ENCODE measurements at regions not wholly inside any gene's neighbourhood (a gene's known extent, or its start where the extent isn't known, plus 50 kb on each side); places are given as distances from the start of the nearest gene placed in this dataset.

DNA sequence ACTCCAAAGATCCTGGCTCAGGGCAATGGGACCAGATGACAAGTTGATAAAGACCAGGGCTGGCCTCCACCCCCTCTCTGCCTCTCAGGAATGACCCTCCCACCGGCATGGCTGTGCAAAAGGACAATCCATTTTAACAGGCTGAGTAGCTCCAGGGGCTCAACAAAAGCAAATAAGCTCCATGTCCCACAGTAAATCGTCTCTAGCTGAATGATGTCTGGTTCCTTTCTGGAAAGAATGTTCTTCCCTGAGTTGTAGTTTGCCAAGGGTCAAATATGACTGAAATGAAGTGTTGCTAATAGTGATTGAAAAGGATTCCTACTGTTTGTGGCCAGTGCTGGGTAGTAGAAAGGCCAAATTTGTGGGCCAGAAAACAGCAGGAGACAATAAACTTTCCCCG is 434.4 kb upstream of the ETAA1 start:
- DNase-seq (ENCODE audit: low spot score) = no peak

DNA sequence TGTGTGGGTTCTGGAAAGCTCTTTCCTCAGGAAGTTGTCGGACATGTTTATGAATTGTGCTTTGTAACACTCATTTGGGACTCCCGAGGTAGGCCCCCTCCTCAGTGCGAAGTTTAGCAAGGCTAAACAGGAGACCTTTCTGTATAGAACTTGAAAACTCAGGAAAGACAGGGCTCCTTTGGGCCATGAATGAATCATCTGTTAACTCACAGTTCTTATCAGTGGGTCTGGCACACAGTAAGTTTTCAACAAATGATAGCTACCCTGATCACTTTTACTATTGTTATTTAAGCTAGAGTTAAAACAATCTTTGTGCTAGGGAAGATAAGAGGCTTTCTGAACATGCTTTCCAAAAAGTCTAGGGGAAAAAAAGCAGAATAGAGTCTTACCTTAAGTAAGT is 430.5 kb upstream of the ETAA1 start:
- peak; percentile 51 for DNase-seq (ENCODE audit: low spot score)

DNA sequence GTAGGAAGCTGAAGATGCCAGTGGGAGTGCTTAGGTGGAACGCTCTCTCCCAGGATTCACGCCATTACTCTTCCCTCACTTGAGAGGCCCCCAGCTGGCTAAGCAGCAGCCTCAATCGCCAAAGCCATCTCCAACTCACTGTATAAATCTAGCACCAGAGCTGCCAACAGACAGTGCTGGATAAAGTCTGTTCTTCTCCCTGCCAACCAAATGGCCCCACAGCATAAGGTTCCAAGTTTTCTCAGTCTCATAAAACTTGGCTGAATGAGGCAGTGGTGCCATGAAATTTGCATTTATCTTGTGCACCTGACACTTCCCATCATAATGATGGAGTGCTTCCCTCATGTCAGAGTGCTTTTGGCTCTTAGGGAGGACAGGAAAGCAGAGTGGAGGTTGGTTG is 428.2 kb upstream of the ETAA1 start:
- no peak for DNase-seq (ENCODE audit: low spot score)

DNA sequence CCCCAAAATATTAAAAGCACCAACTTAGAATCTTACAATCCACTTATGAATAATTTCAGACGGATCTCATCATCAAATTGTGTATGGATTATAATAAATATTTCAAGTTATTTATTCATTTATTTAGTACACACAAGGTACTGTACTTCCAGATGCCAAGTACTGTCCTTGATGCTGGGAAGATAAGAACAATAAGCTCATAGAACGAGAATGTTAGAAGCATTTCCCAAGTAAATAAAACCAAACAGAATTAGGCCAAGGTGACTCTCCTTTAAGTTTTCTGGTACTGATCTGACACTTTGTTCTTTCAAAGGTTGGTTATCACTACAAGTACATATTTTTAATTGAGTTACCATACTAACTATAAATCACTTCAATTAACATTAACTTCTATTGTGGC is 416.1 kb upstream of the ETAA1 start:
- DNase-seq (ENCODE audit: low spot score) = no peak

DNA sequence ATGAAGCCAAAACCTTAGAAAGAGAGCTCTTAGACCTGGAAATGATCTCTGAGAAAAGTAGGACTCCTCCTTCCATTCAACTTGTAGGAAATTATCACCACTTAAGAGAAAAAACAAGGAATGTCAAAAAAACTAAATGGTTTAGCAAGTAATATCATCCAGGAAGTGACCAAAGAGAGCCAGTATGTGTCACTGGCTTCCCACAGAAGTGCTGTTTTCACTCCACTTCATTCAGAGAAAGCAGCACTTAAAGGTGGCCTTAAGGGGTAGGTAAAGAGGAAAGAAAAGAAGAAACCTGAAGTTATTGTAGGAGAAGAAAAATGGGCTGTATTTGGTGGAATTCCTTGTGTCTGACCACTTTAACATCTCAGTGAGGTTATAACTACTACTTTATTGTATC is 414.4 kb upstream of the ETAA1 start:
- DNase-seq (ENCODE audit: low spot score) = no peak

DNA sequence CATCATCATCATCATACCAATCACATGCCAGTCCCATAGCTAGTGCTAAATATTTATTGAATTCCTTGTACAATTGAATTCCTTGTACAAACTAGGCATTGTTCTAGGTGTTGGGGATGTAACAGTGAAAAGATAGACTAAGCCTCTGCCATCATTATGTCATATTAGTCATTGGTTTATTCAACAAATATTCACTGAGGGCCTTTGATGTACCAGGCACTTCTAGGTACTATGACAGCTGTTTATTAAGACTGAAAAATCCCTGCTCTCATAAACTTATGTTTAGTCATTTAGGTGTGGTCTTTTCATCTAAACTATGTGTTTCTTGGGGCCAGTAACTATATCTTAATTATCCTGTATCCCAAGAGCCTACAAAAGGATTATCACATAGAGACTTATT is 412.3 kb upstream of the ETAA1 start:
- DNase-seq (ENCODE audit: low spot score) = no peak

DNA sequence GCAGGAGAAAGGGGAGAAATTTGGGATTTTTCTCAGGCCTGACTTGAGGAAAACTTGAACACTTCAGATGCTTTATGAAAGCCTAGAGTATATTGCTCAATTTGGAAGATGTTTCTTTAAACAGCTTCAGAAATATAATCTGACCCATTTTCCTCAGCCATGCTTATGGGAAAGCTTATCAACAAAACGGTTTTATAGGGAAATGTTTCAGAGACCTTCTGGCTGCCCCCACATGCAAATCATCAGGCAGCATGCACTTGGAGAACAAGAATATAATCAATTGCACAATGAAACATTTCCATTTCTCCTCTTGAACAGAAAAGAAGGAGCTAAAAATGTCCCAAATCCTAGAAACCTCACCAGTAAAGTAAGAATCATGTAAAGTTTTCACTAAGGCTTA is 411.2 kb upstream of the ETAA1 start:
- no peak for DNase-seq (ENCODE audit: low spot score)

DNA sequence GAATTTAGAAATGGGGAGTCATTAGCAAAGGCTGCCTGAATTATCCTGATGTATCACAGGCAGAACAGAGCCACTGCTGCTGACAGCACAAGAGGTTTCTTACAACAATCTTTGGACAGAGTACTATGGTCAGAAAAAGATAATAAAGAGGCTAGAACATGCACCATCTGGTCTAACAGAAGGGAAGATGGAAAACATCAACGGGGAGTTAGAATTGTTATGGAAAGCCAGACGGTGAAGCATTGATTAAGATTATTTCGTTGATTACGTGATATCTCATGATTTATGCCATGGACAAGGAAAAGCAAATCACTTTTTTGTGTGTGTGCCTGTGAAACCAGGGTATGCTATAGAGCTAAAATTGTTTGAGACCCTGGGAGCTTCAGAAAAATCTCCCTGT is 409.4 kb upstream of the ETAA1 start:
- DNase-seq (ENCODE audit: low spot score) = no peak

DNA sequence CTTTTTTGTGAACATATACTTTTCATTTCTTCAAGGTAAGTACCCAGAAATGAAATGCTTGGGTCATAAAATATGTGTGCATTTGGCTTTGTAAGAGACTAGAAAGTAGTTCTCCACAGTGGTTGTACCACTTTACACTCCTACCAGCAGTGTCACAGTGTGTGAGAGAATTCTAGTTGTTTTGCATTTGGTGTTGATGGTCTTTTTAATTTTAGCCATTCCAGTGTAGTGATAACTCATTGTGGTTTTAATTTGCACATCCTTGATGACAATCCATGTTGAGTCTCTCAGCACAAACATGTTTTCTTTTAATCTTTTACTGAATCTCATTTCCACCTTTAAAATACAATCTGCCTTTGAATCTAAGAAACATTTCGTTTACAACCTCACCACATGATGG is 402.5 kb upstream of the ETAA1 start:
- DNase-seq (ENCODE audit: low spot score) = no peak

DNA sequence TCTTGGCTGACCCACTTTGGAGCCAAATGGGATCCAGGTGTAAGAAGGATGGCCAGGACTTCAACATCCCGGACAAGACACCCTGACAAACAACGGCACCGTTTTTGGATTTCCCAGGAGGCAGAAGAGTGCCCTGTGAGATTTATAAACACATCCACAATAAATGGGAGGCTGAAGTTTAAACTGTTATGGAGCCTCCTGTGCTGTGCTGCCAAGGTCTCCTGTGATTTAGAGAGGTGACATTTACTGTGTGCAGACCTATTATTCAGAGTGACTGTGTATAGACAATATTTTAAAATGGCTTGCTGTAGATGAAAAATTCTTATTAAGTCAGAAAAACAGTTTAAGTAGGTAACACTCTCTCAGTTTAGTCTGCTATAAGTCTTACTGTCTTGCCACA is 401.5 kb upstream of the ETAA1 start:
- DNase-seq (ENCODE audit: low spot score) = no peak

DNA sequence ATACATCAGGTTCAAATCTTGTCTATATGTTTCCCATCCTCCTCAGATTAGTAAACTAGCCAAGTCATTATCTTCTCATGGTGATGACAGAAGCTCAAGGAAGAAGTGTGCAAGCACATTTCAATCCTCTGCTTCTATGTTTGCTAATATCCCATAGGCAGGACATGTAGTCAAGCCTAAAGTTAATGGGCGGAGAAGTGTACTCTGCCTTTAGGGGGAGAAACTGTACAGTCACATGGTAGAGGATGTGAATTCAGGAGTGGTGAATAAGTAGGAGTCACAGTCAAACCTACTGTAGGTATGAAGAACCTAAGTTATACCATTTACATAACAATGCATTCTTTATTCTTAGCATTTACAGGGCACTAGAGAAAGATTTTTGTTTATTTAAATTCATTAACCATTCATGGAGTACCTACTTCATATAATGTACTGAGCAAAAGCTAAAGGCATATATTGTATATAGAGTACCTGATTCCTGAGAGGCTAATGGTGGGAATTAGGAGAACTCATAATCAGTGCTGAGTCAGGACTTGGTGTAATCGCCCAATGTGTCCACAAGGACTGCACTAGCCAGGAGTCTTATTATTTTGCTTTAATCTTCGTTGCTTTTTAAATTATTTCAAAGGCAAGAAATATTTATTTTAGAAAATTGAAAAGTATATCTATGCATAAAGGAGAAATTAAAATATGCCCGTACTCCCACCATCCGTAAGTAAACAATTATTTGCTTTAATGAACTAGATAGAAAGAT is 394.3 kb upstream of the ETAA1 start:
- no peak for DNase-seq (ENCODE audit: low spot score)

DNA sequence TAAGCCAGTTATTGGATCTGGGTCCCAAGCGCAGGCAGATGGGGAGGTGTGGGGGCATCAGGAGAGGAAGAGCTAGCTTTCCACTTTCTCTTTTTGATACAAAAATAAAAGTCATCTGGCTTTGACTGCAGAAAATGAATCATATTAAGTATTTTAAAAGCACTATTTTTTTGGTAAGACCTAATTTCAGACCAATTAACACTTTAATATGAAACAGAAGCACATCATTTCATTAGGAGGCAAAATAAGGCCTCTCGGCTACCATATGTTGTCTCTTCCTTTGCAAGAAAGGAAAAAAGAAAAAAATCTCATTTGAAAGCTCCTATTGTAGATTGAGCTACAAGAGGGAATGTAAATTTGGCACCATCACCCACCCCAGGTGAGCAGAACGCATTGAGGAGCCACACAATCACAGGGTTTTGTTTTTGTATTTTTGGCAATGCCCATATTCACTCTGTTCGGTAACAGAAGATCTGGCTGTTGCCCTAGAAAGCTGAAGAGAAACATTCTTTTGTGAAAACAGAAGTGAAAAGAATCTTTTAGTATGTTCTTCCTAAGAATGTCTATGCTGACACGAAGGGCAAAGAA is 390.7 kb upstream of the ETAA1 start:
- DNase-seq (ENCODE audit: low spot score) = no peak

DNA sequence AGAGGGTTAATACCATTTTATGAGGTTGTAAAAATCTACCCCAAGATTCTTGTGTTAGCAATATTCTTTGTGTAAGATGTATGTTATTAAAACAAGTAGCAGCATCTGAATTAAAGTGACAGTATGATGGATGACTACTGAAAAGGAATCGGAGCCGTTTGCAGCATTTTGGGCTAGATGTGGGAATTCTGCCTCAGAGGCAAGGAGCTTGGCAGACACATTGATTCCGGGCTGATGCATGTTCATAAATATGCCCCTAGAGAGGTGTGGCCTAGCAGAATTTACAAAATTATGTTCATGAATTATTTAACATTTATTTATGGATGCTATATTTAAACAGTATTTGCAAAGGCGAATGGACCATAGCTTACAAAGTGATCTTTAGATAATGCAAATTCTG is 389.0 kb upstream of the ETAA1 start:
- no peak for DNase-seq (ENCODE audit: low spot score)

DNA sequence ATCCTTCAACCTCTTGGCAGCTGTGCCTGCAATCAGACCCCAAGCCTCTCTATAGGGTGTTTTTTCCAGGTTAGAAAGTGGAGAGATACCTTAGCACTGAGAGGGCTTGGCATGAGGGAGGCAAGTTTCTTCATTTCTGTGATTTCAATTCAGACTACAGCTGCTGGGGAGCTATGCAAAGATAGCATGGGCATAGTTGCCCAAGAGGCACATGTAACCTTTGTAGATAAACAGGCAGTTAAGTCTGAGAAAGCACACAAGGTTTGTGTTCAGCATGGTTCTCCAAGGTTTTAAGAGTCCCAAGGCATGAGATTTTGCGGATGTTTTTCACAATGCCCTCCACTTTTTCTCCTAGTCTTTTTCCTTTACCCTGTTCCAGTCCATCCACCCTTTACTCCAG is 385.0 kb upstream of the ETAA1 start:
- DNase-seq (ENCODE audit: low spot score) = no peak

DNA sequence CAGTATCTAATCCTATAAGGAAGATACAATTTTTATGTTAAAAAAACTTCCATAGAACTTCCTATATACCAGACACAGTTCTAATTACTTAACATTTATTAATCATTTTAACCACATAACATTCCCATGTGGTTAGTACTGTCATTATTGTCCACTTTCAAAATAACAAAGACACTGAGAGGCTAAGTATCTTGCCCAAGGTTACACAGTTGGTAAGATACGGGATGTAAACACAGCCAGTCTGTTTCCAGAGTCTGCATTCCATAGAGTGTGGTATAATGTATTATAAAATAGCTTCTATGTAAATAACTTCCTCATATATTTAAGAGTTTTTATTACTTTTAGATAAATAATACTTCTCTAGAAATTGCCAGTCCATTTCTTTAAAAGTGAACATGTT is 383.3 kb upstream of the ETAA1 start:
- DNase-seq (ENCODE audit: low spot score) = no peak

DNA sequence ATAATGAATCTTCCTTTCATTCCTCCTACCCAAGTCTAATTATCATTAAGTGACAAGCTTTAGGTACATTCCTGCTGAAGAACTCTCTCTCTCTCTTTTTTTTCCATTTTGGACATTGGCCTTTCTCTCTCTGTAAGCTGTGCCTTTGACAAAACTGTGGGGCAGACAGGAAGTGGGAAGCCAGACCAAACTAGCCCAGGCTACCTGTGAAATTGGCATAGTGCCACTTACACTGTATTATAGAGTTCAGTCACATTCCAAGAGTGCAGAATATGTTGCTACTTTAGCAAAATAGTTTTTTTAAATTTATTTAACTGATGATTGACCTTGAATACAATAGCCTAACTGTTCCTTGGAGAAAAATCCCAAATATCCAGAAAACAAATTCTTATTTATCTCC is 381.5 kb upstream of the ETAA1 start:
- DNase-seq (ENCODE audit: low spot score) = peak; percentile 19

DNA sequence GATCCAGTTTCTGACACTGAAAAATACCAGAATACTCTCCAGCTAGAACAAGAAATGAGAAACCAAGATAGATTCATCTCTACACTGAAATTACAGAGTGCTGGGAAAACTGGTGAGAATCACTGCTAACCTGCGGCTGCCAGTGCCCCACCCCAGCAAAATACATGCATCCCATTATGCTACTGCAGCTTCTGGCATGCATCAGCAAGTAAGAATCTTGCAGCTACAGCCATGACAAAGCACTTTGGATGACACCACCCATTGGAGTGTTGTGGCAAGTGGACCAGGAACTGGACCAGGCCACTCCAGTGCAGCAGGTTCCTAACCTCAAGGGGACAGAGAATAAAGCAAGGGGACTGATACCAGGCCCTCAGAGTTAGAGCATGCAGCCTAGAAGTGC is 378.8 kb upstream of the ETAA1 start:
- DNase-seq (ENCODE audit: low spot score) = no peak

DNA sequence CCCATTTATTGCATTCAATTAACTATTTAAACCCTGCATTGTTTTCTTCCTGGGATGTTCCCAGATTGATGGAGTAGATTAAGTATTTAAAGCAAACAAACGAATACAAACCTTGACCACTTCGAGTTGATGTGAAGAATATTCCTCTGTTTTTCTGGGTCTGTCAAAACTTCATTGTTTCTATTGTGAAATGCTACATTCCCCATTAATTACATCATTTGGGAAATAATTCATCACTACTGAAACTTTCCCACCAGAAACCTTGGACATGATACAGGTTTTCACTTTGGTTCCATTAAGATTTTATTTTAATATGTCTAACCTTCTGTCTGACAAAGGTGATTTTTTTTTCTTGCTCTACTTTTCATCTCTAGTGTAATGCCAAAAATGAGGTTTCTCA is 365.1 kb upstream of the ETAA1 start:
- no peak for DNase-seq (ENCODE audit: low spot score)

DNA sequence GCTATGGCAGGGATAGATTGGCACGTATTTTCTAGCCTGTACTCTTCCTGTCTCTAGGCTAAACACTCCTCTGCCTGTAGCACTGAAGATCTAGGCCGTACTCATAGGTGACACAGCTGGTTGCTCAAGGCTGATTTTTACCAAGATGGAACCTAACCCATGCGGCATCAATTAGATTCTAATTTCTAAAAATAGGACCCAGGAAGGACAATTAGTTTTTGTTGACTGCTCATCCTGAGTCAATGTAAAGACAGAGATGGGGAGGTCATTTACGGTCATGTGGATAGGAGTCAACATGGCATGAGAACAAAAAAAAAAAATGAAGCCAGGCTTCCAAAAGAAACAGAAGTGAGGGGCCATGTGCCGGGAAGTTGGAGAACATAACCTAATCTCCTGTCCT is 360.7 kb upstream of the ETAA1 start:
- peak; percentile 3 for DNase-seq (ENCODE audit: low spot score)

DNA sequence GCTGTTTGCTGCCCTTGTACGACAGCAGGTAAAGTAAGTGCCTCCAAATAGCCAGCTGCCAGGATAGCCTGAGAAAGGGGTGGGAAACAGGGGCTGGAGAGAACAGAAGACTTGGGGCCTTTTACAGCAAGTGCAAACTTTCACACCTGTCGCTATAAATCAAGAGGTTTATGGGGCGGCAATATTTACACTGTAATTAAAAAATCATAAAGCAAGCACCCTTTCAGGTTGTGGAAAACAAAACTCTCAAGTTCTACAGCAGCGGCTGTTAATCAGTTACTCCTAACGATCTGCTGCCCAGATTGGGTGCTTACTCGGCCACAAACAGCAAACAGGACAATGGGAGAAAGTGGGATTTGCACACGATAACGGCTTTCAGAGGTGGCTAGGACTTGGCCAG is 359.5 kb upstream of the ETAA1 start:
- no peak for DNase-seq (ENCODE audit: low spot score)

DNA sequence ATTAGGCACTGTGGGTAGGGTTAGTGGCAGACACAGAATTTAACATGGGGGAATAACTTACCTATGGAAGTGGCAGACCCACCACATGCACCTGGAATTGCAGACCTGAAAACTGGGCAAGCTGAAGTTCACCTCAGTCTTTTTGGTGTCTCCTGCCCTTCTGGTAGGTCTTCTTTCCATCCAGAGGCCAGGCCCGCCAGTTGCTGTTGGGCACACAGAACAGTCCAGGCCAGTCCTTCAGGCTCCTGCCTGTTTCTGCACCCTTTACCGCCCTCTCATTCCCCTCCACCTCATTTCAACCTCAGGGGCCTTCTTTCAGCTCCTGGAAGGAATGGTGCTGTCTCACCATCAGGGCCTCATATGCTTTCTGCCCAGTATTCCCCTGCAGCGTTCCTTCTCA is 358.9 kb upstream of the ETAA1 start:
- no peak for DNase-seq (ENCODE audit: low spot score)

DNA sequence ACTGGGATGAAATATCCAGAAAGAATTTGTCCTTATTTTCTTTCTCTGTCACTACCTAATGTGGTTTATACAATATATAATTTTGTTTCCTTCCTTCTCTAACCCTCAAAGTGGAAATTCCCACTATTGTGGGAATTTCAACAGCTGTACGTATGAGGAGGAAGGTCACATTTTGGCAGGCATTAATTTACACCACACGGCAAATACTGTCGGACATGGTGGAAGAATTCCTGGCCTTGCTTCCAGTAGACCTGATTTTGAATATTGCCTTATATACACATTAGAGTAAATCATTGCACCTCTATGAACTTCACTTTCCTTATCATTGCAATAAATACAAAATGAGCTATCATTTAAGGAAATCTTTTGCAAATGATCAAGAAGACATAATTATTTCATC is 358.1 kb upstream of the ETAA1 start:
- DNase-seq (ENCODE audit: low spot score) = no peak

DNA sequence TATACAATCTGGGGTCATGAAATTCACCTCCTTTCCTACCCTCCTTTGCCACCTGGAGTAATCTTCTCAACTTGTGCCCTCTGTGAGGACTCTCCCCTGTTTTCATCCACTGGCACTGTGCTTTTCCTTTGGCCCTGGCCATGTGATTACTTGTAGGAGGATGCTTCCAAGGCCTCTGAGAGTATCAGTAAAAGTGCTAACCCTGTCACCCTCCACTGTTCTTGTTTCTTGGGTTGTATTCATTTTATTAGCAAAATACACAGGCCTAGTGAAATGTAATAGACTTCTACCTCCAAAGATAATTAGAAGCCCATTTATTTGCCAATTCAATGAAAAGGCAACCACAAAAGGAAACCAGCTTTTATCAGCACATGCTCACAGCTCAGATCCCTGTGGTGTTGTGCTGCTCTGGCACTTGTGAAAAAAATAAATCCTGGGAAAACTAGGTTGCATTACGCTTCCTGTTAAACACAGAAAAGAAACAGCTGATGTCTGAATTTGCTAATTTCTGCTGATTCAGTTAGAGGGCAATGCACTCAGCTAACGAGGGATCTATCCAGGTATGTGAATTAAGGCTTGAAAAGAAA is 357.5 kb upstream of the ETAA1 start:
- no peak for DNase-seq (ENCODE audit: low spot score)

DNA sequence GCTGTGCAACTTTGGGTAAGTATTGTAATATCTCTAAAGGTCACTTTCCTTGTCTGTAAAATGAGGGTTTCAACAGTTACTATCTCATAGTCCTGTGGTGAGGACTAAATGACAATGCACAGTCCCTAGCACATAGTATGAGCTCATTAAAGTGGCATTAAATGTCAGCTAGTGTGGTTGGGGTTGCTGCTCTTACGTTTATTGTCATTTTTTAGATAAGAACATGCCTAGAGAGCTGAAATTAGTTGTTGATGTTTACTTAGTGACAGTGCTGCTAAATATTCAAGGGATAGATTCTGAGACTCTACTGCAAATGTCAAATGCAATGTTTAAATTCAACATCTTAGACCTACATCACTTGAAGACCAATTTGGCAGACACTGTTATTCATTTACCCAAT is 356.1 kb upstream of the ETAA1 start:
- DNase-seq (ENCODE audit: low spot score) = no peak
